KG1 (cell line): ENCODE measurements at regions not wholly inside any gene's neighbourhood (a gene's known extent, or its start where the extent isn't known, plus 50 kb on each side); places are given as distances from the start of the nearest gene placed in this dataset.

Experiments
- DNase-seq: peaks from one replicate; lab custom pipeline; 2025; lab: John Stamatoyannopoulos, UW

GRCh38 chr13:89899302-89900103 lies 1448.0 kb upstream of the MIR17HG start:
- DNase-seq: no peak

DNA sequence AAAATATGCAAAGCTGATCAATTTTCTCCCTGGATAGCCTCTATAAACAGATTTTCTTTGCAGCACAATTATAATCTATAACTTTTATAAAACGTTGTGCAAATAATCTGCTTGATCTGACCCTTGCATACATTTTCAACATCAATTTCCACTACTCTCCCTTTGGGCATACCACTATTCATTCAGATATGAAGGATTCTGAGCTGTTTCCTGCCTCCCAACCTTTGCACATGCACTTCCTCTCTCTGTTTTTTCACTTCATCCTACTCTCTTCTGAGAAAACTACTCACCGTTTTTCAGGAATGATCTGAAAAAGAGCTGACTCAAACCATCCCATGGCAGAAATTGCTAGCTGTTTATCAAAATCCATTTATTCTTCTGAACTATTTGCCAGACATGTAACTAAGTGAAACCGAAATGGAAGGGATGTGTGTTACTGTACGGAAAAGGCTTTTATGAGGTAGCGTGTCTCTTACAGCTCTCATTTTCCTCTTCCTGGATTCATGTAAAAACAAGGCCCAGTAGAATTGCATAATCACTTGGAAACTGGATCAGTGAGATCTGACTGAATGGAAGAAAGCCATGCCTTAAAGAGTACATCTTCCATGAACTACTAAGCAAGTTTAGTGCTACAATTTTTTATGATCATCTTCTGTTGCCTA lies 1447.3 kb upstream of the MIR17HG start:
- no peak for DNase-seq

DNA sequence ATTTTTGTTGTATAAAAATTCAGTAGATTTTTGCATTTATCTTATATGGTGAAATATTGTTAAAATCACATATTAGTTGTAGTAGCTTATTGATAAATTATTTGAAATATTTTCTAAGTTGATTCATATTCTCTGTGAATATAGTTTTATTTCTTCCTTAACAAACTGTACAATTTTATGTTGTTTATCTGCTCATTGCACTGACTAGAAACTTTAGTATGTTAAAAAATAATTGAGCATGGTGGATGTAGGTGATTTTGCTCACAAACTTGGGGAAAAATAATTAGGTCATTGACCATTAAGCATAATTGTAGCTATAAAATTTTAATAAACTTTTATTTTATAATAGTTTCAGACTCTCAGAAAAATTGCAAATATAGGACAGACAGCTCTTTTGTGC lies 1445.3 kb upstream of the MIR17HG start:
- no peak for DNase-seq

DNA sequence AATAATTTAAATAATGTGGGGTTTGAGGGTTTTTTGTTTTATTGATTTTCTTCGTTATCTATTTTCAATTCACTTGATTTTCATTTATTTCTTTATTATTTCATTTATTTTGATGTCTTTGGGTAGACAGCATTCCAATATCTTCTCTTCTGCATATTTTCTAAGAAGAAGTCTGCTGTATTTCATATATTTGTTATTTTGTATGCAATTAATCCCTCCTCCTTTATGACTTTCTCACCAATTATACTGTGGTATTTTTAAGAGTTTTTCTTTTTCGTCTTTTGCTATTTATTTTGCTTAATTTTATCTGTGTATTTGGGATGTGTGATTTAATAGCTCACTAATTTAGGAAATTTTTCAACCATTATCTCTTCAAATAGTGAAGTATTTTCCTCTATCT lies 1444.4 kb upstream of the MIR17HG start:
- DNase-seq: no peak

- DNase-seq: no peak
Measured at GRCh38 chr13:89910166-89910565, 1437.3 kb upstream of the MIR17HG start.

GRCh38 chr13:89916551-89916950 lies 1430.9 kb upstream of the MIR17HG start:
- no peak for DNase-seq

- no peak for DNase-seq
Measured at GRCh38 chr13:89920461-89920860, 1427.0 kb upstream of the MIR17HG start.

GRCh38 chr13:89923052-89923451 lies 1424.4 kb upstream of the MIR17HG start:
- DNase-seq: no peak

- no peak for DNase-seq
Measured at GRCh38 chr13:89923736-89924135, 1423.8 kb upstream of the MIR17HG start.

GRCh38 chr13:89925107-89925506 lies 1422.4 kb upstream of the MIR17HG start:
- DNase-seq: peak; percentile 2

GRCh38 chr13:89930861-89931260 lies 1416.6 kb upstream of the MIR17HG start:
- DNase-seq: no peak

DNA sequence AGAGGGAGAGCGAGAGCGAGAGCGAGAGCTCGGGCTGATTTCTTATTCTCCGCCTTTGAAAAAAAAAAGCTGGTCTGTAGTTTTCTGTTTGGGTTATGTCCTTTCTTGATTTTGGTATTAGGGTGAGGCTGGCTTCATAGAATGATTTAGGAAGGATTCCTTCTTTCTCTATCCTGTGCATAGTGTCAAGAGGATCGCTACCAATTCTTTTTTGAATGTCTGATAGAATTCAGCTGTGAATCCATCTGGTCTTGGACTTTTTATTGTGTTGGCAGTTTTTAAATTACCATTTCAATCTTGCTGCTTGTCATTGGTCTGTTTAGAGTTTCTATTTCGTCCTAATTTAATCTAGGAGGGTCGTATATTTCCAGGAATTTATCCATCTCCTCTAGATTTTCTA lies 1414.6 kb upstream of the MIR17HG start:
- no peak for DNase-seq

DNA sequence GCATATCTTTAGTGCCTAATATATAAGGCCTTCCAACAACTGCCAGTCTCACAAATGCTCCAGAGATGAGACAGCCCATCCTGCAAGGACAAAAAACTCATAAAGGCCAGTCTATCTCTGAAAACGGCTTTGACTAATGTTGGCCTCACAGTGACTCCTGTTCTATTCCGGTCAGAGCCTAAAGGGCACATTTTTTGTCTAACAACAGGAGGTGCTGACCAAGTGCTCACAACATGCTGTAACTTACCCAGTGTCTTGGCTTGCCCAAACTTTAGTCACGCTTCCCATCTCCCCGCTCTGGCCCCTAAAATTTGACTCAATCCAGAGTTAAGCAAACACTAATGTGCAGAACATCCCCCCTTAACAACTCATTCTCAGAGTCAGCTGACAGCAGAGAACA lies 1411.2 kb upstream of the MIR17HG start:
- DNase-seq: no peak

DNA sequence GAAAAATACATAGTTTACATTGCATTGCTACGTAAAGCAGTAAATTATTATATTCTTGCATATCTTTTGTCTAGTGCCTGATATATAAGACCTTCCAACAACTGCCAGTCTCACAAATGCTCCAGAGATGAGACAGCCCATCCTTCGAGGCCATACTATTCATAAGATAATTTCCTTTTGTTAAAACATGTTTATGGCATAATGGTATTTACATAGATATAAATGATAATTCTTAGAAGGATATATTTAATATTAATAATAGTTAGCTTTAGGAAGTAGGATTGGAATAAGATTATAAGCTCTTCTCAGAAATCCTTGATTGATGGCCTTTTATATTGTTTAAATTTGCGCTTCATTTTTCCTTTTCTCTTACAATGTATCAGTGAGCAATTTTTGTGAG lies 1410.1 kb upstream of the MIR17HG start:
- no peak for DNase-seq

DNA sequence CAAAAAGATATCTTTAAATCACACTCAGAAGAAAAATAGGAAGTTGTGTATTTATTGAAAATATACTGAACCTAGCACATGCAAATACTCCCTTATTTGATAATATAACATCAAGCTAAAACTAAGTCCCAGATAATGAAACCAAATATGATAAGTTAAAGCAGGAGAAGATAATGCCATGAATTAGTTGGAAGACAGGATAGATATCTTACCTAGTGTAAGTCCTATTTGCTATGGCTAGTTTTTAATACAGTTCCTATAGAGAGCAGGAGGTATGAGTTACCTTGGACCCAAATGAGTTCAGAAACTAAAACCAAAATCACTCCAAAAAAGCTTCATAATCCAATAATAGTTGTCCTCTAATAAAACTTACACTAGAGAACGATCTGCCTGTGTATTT lies 1407.1 kb upstream of the MIR17HG start:
- no peak for DNase-seq

DNA sequence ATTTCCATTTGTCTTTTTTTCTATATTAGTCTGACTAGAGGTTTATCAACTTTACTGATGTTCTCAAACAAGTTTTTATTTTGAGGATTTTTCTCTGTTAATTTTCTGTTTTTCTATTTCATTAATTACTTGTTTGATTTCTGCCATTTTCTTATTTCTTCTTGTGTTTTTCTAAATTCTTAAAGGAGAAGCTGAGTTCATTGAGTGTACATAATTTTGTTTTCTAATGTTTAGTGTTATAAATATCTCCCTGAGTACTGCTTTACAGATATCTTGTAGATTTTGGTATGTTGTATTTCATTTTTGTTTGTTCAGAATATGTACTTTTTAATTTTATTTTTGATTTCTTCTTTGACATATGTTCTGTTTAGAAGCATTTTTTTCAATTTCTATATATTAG lies 1404.3 kb upstream of the MIR17HG start:
- no peak for DNase-seq

- DNase-seq: no peak
Measured at GRCh38 chr13:89950225-89950624, 1397.3 kb upstream of the MIR17HG start.

GRCh38 chr13:89951341-89951740 lies 1396.1 kb upstream of the MIR17HG start:
- DNase-seq: no peak

DNA sequence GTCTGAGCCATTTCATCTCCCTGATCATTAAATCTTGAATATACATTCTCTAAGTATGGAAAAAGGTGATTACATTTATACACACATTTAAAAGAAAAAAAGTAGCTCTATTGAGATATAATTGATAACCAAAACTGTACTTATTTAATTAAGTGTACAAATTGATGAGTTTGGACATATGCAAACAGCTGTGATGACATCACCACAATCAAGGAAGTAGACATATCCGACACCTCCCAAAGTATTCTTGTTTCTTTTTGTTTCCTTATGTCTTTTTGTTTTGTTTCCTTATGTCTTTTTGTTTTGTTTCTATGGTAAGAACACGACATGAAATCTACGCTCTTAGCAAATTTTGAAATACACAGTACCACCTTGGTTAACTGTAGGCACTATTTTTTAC lies 1393.9 kb upstream of the MIR17HG start:
- no peak for DNase-seq

- no peak for DNase-seq
Measured at GRCh38 chr13:89955773-89956172, 1391.7 kb upstream of the MIR17HG start.

- DNase-seq: no peak
Measured at GRCh38 chr13:89959074-89959473, 1388.4 kb upstream of the MIR17HG start.

DNA sequence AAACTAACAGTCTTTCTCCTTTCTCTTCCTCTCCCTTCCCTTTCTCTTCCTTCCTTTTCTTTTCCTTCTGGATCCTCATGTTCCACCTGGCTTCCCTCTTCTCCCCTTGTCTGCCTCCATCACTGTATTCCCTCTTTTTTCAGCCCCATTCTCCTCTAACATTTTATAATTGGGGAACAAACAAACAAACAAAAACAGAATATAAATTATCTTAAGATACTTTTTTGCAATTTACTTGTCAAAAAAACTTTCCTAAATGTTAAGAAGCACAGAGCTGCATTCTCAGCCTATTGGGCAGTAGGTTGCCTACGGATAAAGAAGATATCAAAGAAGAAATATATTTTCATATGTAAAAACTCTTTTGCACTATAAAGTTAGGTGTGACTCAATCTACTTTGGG lies 1382.2 kb upstream of the MIR17HG start:
- DNase-seq: no peak

GRCh38 chr13:89966524-89966923 lies 1381.0 kb upstream of the MIR17HG start:
- no peak for DNase-seq

- DNase-seq: no peak
Measured at GRCh38 chr13:89967701-89968100, 1379.8 kb upstream of the MIR17HG start.
